ENCODE measurements at regions not wholly inside any gene's neighbourhood (a gene's known extent, or its start where the extent isn't known, plus 50 kb on each side); places are given as distances from the start of the nearest gene placed in this dataset.
"Not testable (repeated sequence)": the region's sequence is repeated elsewhere in the genome, so short reads cannot be mapped to it uniquely, and the experiment has no call there.

GRCh38 chr18:38790786-38791185 is 1225.2 kb upstream of the CELF4 start:
- no peak for TF ChIP-seq CTCF (conservative IDR thresholded peaks at IDR 0.05; ENCODE audit: low read depth, low read length)
- DNase-seq (ENCODE audit: low read depth), result no peak
- H3K4me3 ChIP-seq (ENCODE audit: low read depth, low read length), result no peak overlapping the region

DNA sequence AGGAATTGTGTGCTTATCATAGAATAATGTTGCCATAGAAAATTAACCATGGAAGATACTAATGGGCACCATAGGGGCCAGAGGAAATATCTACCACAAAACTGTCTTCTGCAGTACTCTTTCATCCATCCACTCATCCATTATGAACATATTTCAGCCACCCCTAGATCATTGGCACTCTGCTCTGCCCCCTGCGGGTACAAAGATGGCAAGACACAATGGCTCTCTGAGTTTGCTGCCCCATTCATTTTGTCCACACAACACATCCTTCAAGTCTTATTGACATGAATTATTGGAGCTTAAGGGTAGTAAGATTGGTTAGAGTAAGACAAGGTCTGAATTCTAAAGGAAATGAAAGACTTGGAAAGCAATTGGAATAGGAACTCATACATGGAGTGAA is 1224.7 kb upstream of the CELF4 start:
- DNase-seq (ENCODE audit: low read depth), result no peak
- H3K4me3 ChIP-seq (ENCODE audit: low read depth, low read length), result no peak overlapping the region
- no peak for TF ChIP-seq CTCF (conservative IDR thresholded peaks at IDR 0.05; ENCODE audit: low read depth, low read length)

- DNase-seq (ENCODE audit: low read depth), result no peak
- TF ChIP-seq CTCF (conservative IDR thresholded peaks at IDR 0.05; ENCODE audit: low read depth, low read length), result no peak
- no peak overlapping the region for H3K4me3 ChIP-seq (ENCODE audit: low read depth, low read length)
Observed at GRCh38 chr18:38789141-38789540, 1223.5 kb upstream of the CELF4 start.

GRCh38 chr18:38786906-38787305 is 1221.3 kb upstream of the CELF4 start:
- TF ChIP-seq CTCF (conservative IDR thresholded peaks at IDR 0.05; ENCODE audit: low read depth, low read length), result no peak
- no peak for DNase-seq (ENCODE audit: low read depth)
- H3K4me3 ChIP-seq (ENCODE audit: low read depth, low read length), result no peak overlapping the region

- not testable (repeated sequence) for H3K4me3 ChIP-seq (ENCODE audit: low read depth, low read length); DNase-seq (ENCODE audit: low read depth)
Observed at GRCh38 chr18:38771620-38772019, 1206.0 kb upstream of the CELF4 start.

- H3K4me3 ChIP-seq (ENCODE audit: low read depth, low read length), result no peak overlapping the region
- DNase-seq (ENCODE audit: low read depth), result no peak
- no peak for TF ChIP-seq CTCF (conservative IDR thresholded peaks at IDR 0.05; ENCODE audit: low read depth, low read length)
Observed at GRCh38 chr18:38768504-38768903, 1202.9 kb upstream of the CELF4 start.

DNA sequence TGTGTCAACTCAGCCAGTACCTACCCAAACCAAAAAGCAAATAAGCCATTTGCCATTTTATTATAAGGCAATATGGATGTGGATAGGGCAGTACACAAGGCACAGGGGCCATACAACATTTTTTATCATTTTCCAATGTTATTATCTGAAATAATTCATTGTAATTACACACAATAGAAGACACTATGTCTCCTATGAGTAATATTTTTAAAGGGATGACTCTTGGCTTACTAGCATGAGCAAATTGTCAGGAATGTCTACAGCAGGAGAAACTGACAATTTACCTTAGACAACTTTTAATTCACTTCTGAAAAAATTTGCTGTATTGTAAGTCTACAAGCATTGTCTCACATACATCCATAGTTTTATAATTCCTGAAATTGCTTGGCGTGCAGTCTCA is 1193.9 kb upstream of the CELF4 start:
- no peak for TF ChIP-seq CTCF (conservative IDR thresholded peaks at IDR 0.05; ENCODE audit: low read depth, low read length)

GRCh38 chr18:38756436-38756835 is 1190.8 kb upstream of the CELF4 start:
- no peak overlapping the region for H3K4me3 ChIP-seq (ENCODE audit: low read depth, low read length)
- no peak for DNase-seq (ENCODE audit: low read depth)
- no peak for TF ChIP-seq CTCF (conservative IDR thresholded peaks at IDR 0.05; ENCODE audit: low read depth, low read length)

More for the DNA sequence above, 1193.9 kb upstream of the CELF4 start:
- no peak overlapping the region for H3K4me3 ChIP-seq (ENCODE audit: low read depth, low read length)
- no peak for DNase-seq (ENCODE audit: low read depth)
